IPS-20b (cell line): ENCODE measurements at regions not wholly inside any gene's neighbourhood (a gene's known extent, or its start where the extent isn't known, plus 50 kb on each side); places are given as distances from the start of the nearest gene placed in this dataset.

Experiments
- H3K27ac ChIP-seq: one replicate; pipeline ENCODE4 v1.5.1; 2013; ENCODE audit warnings: low read length
- H3K27me3 ChIP-seq: 2 replicates; pipeline ENCODE4 v1.6.1; 2013; ENCODE audit warnings: mild to moderate bottlenecking, low read length, inconsistent platforms; ENCODE audit not compliant: insufficient read depth
- H3K36me3 ChIP-seq: 2 replicates; pipeline ENCODE4 v1.6.1; 2013; ENCODE audit warnings: low read depth, mild to moderate bottlenecking, inconsistent platforms, low read length, moderate library complexity; ENCODE audit not compliant: insufficient read depth
- H3K4me1 ChIP-seq: 2 replicates; pipeline ENCODE4 v1.6.1; 2013; ENCODE audit warnings: mild to moderate bottlenecking, control low read depth, inconsistent platforms, low read length, moderate library complexity; ENCODE audit not compliant: insufficient read depth
- H3K4me3 ChIP-seq: 2 replicates; pipeline ENCODE4 v1.5.1; 2013; ENCODE audit warnings: mild to moderate bottlenecking, low read length, inconsistent platforms
- H3K9ac ChIP-seq: 2 replicates; pipeline ENCODE4 v1.6.1; 2013; ENCODE audit warnings: low read depth, mild to moderate bottlenecking, inconsistent platforms, low read length, moderate library complexity
- H3K9me3 ChIP-seq: 2 replicates; pipeline ENCODE4 v1.6.1; 2013; ENCODE audit warnings: mild to moderate bottlenecking, low read depth, low read length, inconsistent platforms; ENCODE audit not compliant: insufficient read depth

DNA sequence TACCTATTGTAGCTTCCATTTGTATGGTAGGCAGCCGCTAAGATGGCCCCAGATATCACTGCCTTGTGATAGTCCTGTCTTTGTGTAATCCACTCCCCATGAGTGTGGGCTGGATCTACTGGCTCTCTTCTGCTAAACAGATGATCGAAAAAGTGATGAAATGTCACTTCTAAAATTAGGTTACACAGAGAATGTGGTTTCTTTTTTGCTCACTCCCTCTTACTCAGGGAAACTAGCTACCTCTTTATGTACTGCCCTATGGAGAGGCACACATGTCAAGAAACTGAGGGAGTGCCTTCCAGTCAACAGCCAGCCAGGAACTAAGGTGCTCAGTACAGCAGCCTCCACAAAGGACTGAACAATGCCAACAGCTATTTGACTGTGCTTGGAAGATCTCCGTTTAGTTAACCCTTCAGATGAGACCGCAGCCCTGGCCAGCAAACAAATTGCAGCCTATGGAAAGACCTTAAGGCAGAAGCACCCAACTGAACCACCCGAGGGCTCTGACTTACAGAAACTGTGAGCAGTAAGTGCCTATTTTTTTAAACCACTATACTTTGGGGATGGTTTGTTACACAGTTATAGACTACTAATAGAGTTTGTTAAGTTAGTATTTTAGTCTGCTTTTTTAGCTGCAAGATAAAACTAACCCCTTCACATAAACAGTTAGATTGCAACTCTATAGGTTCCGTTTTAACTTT lies 113.2 kb upstream of the MAF start:
- no peak overlapping the region for H3K4me3 ChIP-seq
- H3K27ac ChIP-seq = no peak overlapping the region
- H3K9ac ChIP-seq = no peak overlapping the region
- H3K4me1 ChIP-seq = no peaks in the 10 kb centered on the region
- no peaks in the 10 kb centered on the region for H3K36me3 ChIP-seq
- no peaks in the 10 kb centered on the region for H3K27me3 ChIP-seq
- H3K9me3 ChIP-seq = no peaks in the 10 kb centered on the region

GRCh38 chr16:79712276-79712675 lies 111.7 kb upstream of the MAF start:
- H3K9me3 ChIP-seq = no peaks in the 10 kb centered on the region
- no peak overlapping the region for H3K9ac ChIP-seq
- H3K27ac ChIP-seq = no peak overlapping the region
- H3K4me1 ChIP-seq = no peaks in the 10 kb centered on the region
- no peaks in the 10 kb centered on the region for H3K27me3 ChIP-seq
- H3K36me3 ChIP-seq = no peaks in the 10 kb centered on the region
- H3K4me3 ChIP-seq = no peak overlapping the region

DNA sequence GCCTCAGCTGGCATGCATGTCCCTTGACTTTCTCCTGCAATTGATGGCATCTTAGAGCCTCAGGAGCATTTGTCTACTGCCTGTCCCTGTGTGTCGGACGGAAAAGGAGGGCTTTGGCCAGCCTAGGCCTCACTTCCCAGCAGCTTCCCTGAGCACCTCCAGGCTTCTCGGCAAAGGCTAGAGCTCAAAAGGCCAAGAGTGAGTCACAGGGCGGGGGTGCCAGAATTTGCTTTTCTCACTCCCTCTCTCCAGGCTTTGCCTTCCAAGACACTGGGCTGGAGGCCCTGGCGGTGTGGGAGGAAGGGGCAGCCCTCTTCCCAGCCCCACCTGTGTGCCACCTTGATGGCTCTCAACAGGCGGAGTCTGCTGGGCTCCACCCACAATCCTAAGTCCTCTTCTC lies 107.3 kb upstream of the MAF start:
- H3K9me3 ChIP-seq = no peaks in the 10 kb centered on the region
- no peaks in the 10 kb centered on the region for H3K27me3 ChIP-seq
- no peak overlapping the region for H3K4me3 ChIP-seq
- H3K4me1 ChIP-seq = no peaks in the 10 kb centered on the region
- no peak overlapping the region for H3K27ac ChIP-seq
- H3K9ac ChIP-seq = no peak overlapping the region
- H3K36me3 ChIP-seq = no peaks in the 10 kb centered on the region

DNA sequence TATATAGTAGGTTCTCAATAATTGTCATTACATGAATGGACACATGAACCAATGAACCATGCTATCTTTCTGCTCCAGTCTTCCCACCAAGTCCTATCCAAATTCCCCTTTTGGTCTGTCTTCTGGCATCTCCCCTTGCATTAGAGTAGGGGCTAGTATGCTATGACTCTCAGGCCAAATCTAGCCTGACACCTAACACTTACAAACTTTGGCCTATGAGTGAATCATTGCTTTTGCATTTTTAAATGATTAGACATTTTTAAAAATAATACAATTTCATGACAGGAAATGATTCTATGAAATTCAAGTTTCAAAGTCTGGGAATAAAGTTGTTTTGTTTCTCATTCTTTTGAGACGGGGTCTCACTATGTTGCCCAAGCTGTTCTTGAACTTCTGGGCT lies 102.5 kb upstream of the MAF start:
- H3K9me3 ChIP-seq = no peaks in the 10 kb centered on the region
- H3K27me3 ChIP-seq = no peaks in the 10 kb centered on the region
- no peak overlapping the region for H3K4me3 ChIP-seq
- no peak overlapping the region for H3K9ac ChIP-seq
- H3K27ac ChIP-seq = no peak overlapping the region
- no peaks in the 10 kb centered on the region for H3K36me3 ChIP-seq
- no peaks in the 10 kb centered on the region for H3K4me1 ChIP-seq

- Histone ChIP-seq H3K9me3 (peaks cover 3% of the 10 kb centered on the region; the same call in 1 of the 2 replicates), H3K4me3 (no peak overlapping the region), H3K36me3 (no peaks in the 10 kb centered on the region), H3K4me1 (no peaks in the 10 kb centered on the region), H3K27me3 (no peaks in the 10 kb centered on the region), H3K9ac (no peak overlapping the region), H3K27ac (no peak overlapping the region)
Observed at GRCh38 chr16:79698341-79698753, 97.8 kb upstream of the MAF start.

GRCh38 chr16:79697562-79698112 lies 97.1 kb upstream of the MAF start:
- Histone ChIP-seq H3K4me3 (no peak overlapping the region), H3K27ac (no peak overlapping the region), H3K9ac (no peak overlapping the region), H3K36me3 (no peaks in the 10 kb centered on the region), H3K4me1 (no peaks in the 10 kb centered on the region), H3K27me3 (no peaks in the 10 kb centered on the region), H3K9me3 (peaks cover 5% of the 10 kb centered on the region; the same call in 1 of the 2 replicates)

DNA sequence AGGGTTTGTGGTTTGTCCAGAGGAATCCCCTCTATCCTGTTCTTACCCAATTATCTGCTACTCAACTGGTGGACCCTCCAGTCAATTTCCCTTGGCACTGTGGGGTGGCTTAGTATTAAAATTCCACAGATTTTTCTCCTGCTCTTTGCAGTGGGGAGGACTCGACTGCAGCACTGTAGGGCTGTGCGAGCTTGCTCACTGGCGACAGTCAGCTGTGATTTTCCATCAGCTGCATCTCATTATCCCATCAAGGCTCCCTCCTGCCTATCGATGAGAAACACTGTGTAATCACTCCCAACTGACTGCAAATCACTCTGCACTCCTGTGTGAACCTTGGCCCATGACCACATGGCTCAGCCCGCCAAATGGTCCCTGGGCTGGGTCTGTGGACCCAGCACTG lies 90.5 kb upstream of the MAF start:
- Histone ChIP-seq H3K36me3 (no peaks in the 10 kb centered on the region), H3K4me1 (no peaks in the 10 kb centered on the region), H3K4me3 (no peak overlapping the region), H3K9me3 (peaks cover 5% of the 10 kb centered on the region; the same call in 1 of the 2 replicates), H3K27me3 (no peaks in the 10 kb centered on the region), H3K9ac (no peak overlapping the region), H3K27ac (no peak overlapping the region)

DNA sequence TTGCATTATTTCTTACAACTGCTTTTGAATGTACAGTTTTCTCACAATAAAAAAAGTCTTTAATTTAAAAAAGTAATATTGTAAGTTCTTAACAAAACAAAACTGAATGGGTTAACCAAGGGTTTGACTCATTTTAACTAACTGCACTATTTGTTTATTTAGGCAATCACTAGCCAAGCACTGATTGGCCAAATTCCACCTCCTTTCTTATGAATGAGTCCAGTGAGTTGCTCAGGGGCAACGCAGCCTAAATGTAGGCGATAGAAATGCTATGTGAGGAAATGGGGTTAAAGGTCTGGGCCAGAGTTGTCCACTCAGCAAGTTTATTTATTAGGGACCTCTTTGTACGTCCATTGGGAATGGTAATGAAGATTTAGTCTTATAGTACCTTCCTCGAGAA lies 89.6 kb upstream of the MAF start:
- H3K9me3 ChIP-seq = peaks cover 5% of the 10 kb centered on the region; the same call in 1 of the 2 replicates

DNA sequence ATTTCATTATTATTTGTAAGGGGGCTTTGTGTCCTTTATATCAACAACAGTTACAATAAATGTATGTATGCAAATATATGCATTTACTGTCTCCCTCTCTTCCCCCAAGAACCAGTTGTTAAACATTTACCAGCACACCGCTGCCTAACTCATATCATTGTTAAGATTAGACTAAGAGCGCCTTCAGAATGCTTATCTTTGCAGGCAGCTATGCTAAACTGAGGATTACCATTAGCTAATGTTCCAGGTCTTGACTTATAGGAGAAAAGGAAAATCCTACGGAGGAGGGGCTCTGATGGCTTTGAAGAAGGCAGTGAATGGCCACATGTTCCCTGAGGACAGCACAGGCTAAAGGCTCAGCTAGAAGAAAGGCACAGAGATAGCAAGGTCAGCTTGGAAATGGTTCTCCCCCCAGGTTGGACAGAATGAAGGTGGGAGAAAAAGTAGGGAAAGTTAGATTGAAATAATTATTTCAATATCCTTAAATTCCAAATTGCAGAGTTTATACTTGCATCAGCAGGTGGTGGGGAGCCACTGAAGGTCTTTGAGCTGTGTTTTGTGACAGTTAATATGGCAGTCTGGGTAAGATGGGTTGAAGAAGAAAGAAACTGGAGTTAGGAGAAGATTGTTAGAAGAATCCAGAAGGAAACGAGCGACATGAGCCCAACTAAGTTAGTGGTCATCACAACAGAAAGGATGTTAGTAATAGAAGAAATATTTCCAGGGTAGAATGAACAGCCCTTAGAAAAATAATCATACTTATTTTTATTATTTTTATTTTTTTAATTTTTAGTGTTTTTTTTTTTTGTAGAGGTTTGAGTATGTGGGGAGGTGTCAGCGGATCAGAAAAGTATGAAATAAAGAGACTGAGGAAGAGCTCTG lies 87.0 kb upstream of the MAF start:
- H3K9ac ChIP-seq = no peak overlapping the region

More for the DNA sequence above, 89.6 kb upstream of the MAF start:
- Histone ChIP-seq H3K4me1 (no peaks in the 10 kb centered on the region), H3K36me3 (no peaks in the 10 kb centered on the region), H3K9ac (no peak overlapping the region), H3K4me3 (no peak overlapping the region), H3K27me3 (no peaks in the 10 kb centered on the region), H3K27ac (no peak overlapping the region)

GRCh38 chr16:79685871-79686270 lies 85.3 kb upstream of the MAF start:
- H3K27me3 ChIP-seq = no peaks in the 10 kb centered on the region
- H3K4me3 ChIP-seq = no peak overlapping the region

More for the DNA sequence above, 87.0 kb upstream of the MAF start:
- Histone ChIP-seq H3K9me3 (no peaks in the 10 kb centered on the region), H3K27me3 (no peaks in the 10 kb centered on the region), H3K4me1 (no peaks in the 10 kb centered on the region), H3K27ac (no peak overlapping the region), H3K4me3 (no peak overlapping the region), H3K36me3 (no peaks in the 10 kb centered on the region)

GRCh38 chr16:79679334-79679733 lies 78.8 kb upstream of the MAF start:
- H3K27me3 ChIP-seq = no peaks in the 10 kb centered on the region
- H3K4me1 ChIP-seq = no peaks in the 10 kb centered on the region
- H3K36me3 ChIP-seq = no peaks in the 10 kb centered on the region
- H3K9me3 ChIP-seq = peaks cover 3% of the 10 kb centered on the region; the same call in 1 of the 2 replicates
- H3K27ac ChIP-seq = no peak overlapping the region
- no peak overlapping the region for H3K4me3 ChIP-seq
- H3K9ac ChIP-seq = no peak overlapping the region

More at GRCh38 chr16:79685871-79686270, 85.3 kb upstream of the MAF start:
- Histone ChIP-seq H3K9ac (no peak overlapping the region), H3K27ac (no peak overlapping the region), H3K9me3 (no peaks in the 10 kb centered on the region), H3K36me3 (no peaks in the 10 kb centered on the region), H3K4me1 (no peaks in the 10 kb centered on the region)
